GM06990 (cell line): ENCODE measurements at regions not wholly inside any gene's neighbourhood (a gene's known extent, or its start where the extent isn't known, plus 50 kb on each side); places are given as distances from the start of the nearest gene placed in this dataset.

Experiments used
- DNase-seq: peaks from one replicate; pipeline ENCODE4 v3.0.0-alpha.2; 2011; ENCODE audit not compliant: insufficient read length; ENCODE audit errors: extremely low read depth
- H3K27me3 ChIP-seq: replicated peaks from 2 replicates; pipeline ENCODE4 v1.6.0; 2011; ENCODE audit warnings: low read length; ENCODE audit not compliant: control insufficient read depth, insufficient read depth
- H3K36me3 ChIP-seq: 2 replicates; pipeline ENCODE4 v1.5.1; 2011; ENCODE audit warnings: low read length; ENCODE audit not compliant: control insufficient read depth, insufficient read depth
- H3K4me3 ChIP-seq: replicated peaks from 2 replicates; pipeline ENCODE4 v1.5.1; 2011; ENCODE audit warnings: low read depth, mild to moderate bottlenecking, control low read depth, low read length
- CTCF ChIP-seq: IDR thresholded peaks from 2 replicates; pipeline ENCODE4 v1.5.1; 2011; ENCODE audit warnings: low read length, control low read depth, mild to moderate bottlenecking, inconsistent platforms; ENCODE audit not compliant: insufficient read depth, poor library complexity, severe bottlenecking

- no peak for TF ChIP-seq CTCF
- Histone ChIP-seq H3K27me3 (no peaks in the 10 kb centered on the region), H3K36me3 (no peaks in the 10 kb centered on the region), H3K4me3 (no peak overlapping the region)
- DNase-seq, result no peak
Observed at GRCh38 chr5:82375488-82376244, 97.5 kb upstream of the RPS23 start.

GRCh38 chr5:82374637-82375036 is 96.5 kb upstream of the RPS23 start:
- DNase-seq, result no peak
- Histone ChIP-seq H3K27me3 (no peaks in the 10 kb centered on the region), H3K36me3 (no peaks in the 10 kb centered on the region), H3K4me3 (no peak overlapping the region)
- TF ChIP-seq CTCF, result no peak

- Histone ChIP-seq H3K27me3 (no peaks in the 10 kb centered on the region), H3K36me3 (no peaks in the 10 kb centered on the region), H3K4me3 (no peak overlapping the region)
- no peak for TF ChIP-seq CTCF
- DNase-seq, result no peak
Observed at GRCh38 chr5:82367930-82368329, 89.8 kb upstream of the RPS23 start.

GRCh38 chr5:82365744-82366228 is 87.6 kb upstream of the RPS23 start:
- DNase-seq, result no peak
- Histone ChIP-seq H3K36me3 (no peaks in the 10 kb centered on the region), H3K27me3 (no peaks in the 10 kb centered on the region), H3K4me3 (no peak overlapping the region)
- TF ChIP-seq CTCF, result no peak

GRCh38 chr5:82365026-82365425 is 86.9 kb upstream of the RPS23 start:
- Histone ChIP-seq H3K36me3 (no peaks in the 10 kb centered on the region), H3K4me3 (no peak overlapping the region), H3K27me3 (no peaks in the 10 kb centered on the region)
- no peak for TF ChIP-seq CTCF
- DNase-seq, result no peak
